ENCODE measurements at regions not wholly inside any gene's neighbourhood (a gene's known extent, or its start where the extent isn't known, plus 50 kb on each side); places are given as distances from the start of the nearest gene placed in this dataset.

- TF ChIP-seq POLR2A (IDR thresholded peaks at IDR 0.05; ENCODE audit: extremely low read depth, insufficient read length) (no peak), CTCF (IDR thresholded peaks at IDR 0.05; ENCODE audit: low read depth, low read length) (no peak), MYC (IDR thresholded peaks at IDR 0.05; ENCODE audit: low read depth, low read length) (no peak)
- TF ChIP-seq, protein P1, sequence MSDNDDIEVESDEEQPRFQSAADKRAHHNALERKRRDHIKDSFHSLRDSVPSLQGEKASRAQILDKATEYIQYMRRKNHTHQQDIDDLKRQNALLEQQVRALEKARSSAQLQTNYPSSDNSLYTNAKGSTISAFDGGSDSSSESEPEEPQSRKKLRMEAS (IDR thresholded peaks at IDR 0.05; ENCODE audit: low read depth, low read length) = no peak
Observed at GRCh38 chr12:131379738-131380137, 331.2 kb upstream of the SFSWAP start.

Data from NB4 (cell line).